Lower leg skin (tissue), 4 donors: ENCODE measurements at regions not wholly inside any gene's neighbourhood (a gene's known extent, or its start where the extent isn't known, plus 50 kb on each side); places are given as distances from the start of the nearest gene placed in this dataset.

Source experiments
- DNase-seq, 2 donors: peaks; one replicate each; pipeline ENCODE4 v3.0.0-alpha.2; 2019; ENCODE audit warnings: low spot score in 2 of 2
- H3K4me3 ChIP-seq: fragments of 200-600 bp; sonication (generic); 2 replicates; pipeline ENCODE4 v1.5.1; 2017; ENCODE audit warnings: mild to moderate bottlenecking, low read depth; ENCODE audit not compliant: poor library complexity, severe bottlenecking
- POLR2A ChIP-seq, 2 donors: fragments of 450-650 bp; IDR thresholded peaks; one replicate each; pipeline ENCODE4 v1.6.1; 2016 to 2017; ENCODE audit warnings: antibody characterized with exemption in 2 of 2, mild to moderate bottlenecking in 1 of 2, moderate library complexity in 1 of 2
- WGBS, 2 donors: methylation state at CpG; one replicate each; pipeline ENCODE4 v1.1.5; 2018; 5-methylcytosine and 5-hydroxymethylcytosine counted together
- intact Hi-C: fragments of 100-400 bp; cut with DNase I; formaldehyde crosslinking; loops from one replicate; pipeline ENCODE4 v1.15.0; 2023; ENCODE audit warnings: low total_unique reads
- TF ChIP-seq, protein P1 (sequence below), 3 donors: fragments of 450-650 bp; IDR thresholded peaks; one replicate each; pipeline ENCODE4 v1.5.1; 2016; ENCODE audit warnings: antibody characterized with exemption in 3 of 3, mild to moderate bottlenecking in 3 of 3, moderate library complexity in 2 of 3

- WGBS, 2 donors, result 72 to 77% methylated on average over 4 of the region's 4 CpGs
- DNase-seq, result no peak
- no peak overlapping the region for H3K4me3 ChIP-seq
- TF ChIP-seq, protein P1, sequence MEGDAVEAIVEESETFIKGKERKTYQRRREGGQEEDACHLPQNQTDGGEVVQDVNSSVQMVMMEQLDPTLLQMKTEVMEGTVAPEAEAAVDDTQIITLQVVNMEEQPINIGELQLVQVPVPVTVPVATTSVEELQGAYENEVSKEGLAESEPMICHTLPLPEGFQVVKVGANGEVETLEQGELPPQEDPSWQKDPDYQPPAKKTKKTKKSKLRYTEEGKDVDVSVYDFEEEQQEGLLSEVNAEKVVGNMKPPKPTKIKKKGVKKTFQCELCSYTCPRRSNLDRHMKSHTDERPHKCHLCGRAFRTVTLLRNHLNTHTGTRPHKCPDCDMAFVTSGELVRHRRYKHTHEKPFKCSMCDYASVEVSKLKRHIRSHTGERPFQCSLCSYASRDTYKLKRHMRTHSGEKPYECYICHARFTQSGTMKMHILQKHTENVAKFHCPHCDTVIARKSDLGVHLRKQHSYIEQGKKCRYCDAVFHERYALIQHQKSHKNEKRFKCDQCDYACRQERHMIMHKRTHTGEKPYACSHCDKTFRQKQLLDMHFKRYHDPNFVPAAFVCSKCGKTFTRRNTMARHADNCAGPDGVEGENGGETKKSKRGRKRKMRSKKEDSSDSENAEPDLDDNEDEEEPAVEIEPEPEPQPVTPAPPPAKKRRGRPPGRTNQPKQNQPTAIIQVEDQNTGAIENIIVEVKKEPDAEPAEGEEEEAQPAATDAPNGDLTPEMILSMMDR (IDR thresholded peaks at IDR 0.05), result no peak
- TF ChIP-seq POLR2A (IDR thresholded peaks at IDR 0.05), result no peak
- intact Hi-C loops, result no loop called here
Measured at GRCh38 chr2:147049957-147050356, 794.9 kb upstream of the ACVR2A start.

DNA sequence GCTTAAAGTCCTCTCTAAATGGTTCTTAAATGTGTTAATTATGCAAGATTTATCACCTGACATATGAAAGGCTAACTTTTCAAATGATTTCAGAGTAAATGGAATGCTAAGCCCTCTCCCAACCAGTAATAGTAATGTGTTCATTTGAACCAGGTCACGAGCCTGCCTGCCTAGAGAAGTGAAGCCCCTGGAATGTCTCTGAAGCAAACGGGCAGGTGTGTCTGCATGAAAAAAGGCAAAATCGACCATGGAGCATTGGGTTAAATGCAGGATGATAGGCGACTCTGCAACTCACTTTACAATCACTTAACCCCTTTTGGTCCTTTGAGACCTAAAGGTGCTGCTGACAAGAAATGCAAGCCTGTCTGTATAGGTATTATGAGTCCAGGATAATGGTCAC lies 798.4 kb upstream of the ACVR2A start:
- H3K4me3 ChIP-seq, result no peak overlapping the region
- no peak for DNase-seq
- TF ChIP-seq, protein P1 (IDR thresholded peaks at IDR 0.05), result no peak
- no peak for TF ChIP-seq POLR2A (IDR thresholded peaks at IDR 0.05)
- intact Hi-C loops, result no loop called here
- 84 to 89% methylated on average over 4 of the region's 4 CpGs for WGBS, 2 donors

DNA sequence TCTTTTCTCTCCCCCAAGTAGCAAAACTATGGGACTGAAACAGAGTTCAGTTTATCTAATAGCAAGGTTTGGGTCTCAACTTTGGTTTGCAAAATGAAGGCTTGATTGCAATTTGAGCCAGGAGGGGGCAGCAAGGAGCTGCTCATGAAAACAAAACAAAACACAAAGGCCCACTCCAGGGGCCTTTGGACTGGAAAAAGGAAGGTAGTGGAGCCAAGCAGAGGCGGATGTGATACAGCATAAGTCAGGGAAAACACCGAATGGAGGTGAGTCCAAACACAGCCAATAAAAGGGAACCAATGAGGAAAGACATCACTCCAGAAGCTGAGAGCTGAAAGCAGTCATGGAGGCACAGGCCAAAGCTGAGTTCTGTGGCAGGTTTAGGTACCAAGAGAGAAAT lies 799.7 kb upstream of the ACVR2A start:
- intact Hi-C loops, result no loop called here
- H3K4me3 ChIP-seq, result no peak overlapping the region
- TF ChIP-seq POLR2A (IDR thresholded peaks at IDR 0.05), result no peak
- TF ChIP-seq, protein P1 (IDR thresholded peaks at IDR 0.05), result no peak
- DNase-seq, result no peak
- 52 to 54% methylated on average over 2 of the region's 2 CpGs for WGBS, 2 donors

DNA sequence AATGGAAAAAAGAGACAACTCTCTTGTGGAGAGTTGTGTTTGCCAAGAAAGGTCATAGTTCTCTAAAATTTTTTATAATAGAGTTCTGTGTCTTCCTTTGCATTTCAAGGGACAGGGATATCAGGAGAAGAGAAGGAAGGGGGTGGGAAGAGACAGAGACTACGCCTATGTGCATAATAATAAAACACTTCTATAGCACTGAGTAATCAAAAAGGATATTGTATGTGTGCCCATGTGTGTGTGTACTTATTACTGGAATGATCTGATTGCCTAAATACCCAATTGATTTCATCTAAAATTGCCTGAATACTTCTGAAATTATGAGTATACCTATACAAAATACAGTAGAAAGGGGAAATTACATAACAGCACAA lies 803.7 kb upstream of the ACVR2A start:
- intact Hi-C loops, result no loop called here
- H3K4me3 ChIP-seq, result no peak overlapping the region
- WGBS, 2 donors, result 77 to 83% methylated on average over 1 of the region's 1 CpG
- TF ChIP-seq, protein P1 (IDR thresholded peaks at IDR 0.05), result no peak
- TF ChIP-seq POLR2A (IDR thresholded peaks at IDR 0.05), result no peak
- no peak for DNase-seq

- intact Hi-C loops, result no loop called here
- WGBS, 2 donors, result 64 to 72% methylated on average over 1 of the region's 1 CpG
- no peak for TF ChIP-seq POLR2A (IDR thresholded peaks at IDR 0.05)
- TF ChIP-seq, protein P1 (IDR thresholded peaks at IDR 0.05), result no peak
- no peak overlapping the region for H3K4me3 ChIP-seq
- no peak for DNase-seq
Measured at GRCh38 chr2:147040298-147041120, 804.3 kb upstream of the ACVR2A start.

DNA sequence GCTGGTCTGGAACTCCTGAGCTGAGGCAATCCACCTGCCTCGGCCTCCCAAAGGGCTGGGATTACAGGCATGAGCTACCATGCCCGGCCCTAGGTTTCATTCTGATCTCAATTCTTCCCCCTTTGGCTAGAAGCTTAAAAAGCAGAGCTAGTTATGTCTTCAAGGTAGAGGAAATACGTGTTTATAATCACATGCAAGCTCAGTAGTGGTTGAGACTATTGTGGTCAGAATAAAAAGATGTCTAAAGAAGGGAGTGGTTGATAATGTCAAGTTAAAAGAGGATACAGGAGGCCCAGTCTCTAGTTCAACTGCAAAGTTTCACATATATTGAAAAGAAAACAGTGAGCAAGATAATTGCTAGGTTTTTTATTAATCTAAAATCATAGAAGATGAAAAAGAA lies 807.8 kb upstream of the ACVR2A start:
- WGBS, 2 donors, result 91 to 92% methylated on average over 3 of the region's 3 CpGs
- TF ChIP-seq, protein P1 (IDR thresholded peaks at IDR 0.05), result no peak
- no peak for TF ChIP-seq POLR2A (IDR thresholded peaks at IDR 0.05)
- H3K4me3 ChIP-seq, result no peak overlapping the region
- intact Hi-C loops, result no loop called here
- no peak for DNase-seq
